Endothelial cell (in vitro differentiated cells): ENCODE measurements at regions not wholly inside any gene's neighbourhood (a gene's known extent, or its start where the extent isn't known, plus 50 kb on each side); places are given as distances from the start of the nearest gene placed in this dataset.

ENCODE experiments used
- DNase-seq: peaks from one replicate; pipeline ENCODE4 v3.0.0; 2021; ENCODE audit warnings: low spot score
- H3K27ac Mint-ChIP-seq: one replicate; pipeline ENCODE4 v1.8.0; 2021; ENCODE audit warnings: mixed read lengths, inconsistent platforms; ENCODE audit not compliant: unreplicated experiment
- H3K27me3 Mint-ChIP-seq: one replicate; pipeline ENCODE4 v1.8.0; 2021; ENCODE audit warnings: mild to moderate bottlenecking, moderate library complexity, mixed read lengths, inconsistent platforms; ENCODE audit not compliant: unreplicated experiment
- H3K36me3 Mint-ChIP-seq: one replicate; pipeline ENCODE4 v1.8.0; 2021; ENCODE audit warnings: mild to moderate bottlenecking, low read depth, mixed read lengths, inconsistent platforms; ENCODE audit not compliant: unreplicated experiment
- H3K4me1 Mint-ChIP-seq: one replicate; pipeline ENCODE4 v1.8.0; 2021; ENCODE audit warnings: mild to moderate bottlenecking, mixed read lengths, inconsistent platforms; ENCODE audit not compliant: unreplicated experiment
- H3K4me3 Mint-ChIP-seq: one replicate; pipeline ENCODE4 v1.8.0; 2021; ENCODE audit warnings: mild to moderate bottlenecking, mixed read lengths, inconsistent platforms; ENCODE audit not compliant: unreplicated experiment
- H3K9me3 Mint-ChIP-seq: one replicate; pipeline ENCODE4 v1.8.0; 2021; ENCODE audit warnings: mixed read lengths, inconsistent platforms; ENCODE audit not compliant: unreplicated experiment
- TF ChIP-seq, protein P1 (sequence below): fragments of 200-600 bp; sonication (generic); IDR thresholded peaks from one replicate; pipeline ENCODE4 v1.5.0; 2021; ENCODE audit warnings: antibody characterized with exemption; ENCODE audit not compliant: unreplicated experiment

DNA sequence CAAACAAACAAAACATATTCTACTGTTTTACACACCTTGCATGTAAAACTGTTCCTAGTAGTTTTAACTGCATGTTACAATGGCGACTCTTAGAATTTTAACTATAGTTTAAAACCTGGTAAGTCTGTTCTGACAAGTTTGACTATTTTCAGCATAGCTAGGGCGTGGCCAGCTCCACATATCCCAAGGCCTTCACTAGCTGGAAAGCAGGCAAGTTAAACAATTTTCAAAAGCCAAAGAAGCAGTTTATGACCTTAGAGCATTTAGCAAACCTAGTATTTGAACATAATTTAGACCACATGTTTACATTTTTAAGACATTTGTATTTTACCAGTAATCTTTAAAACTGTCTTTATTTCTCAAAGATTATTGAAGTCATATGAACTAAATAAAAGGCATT, 402.8 kb upstream of the SYT4 start:
- H3K36me3 Mint-ChIP-seq: no peaks in the 10 kb centered on the region
- no peaks in the 10 kb centered on the region for H3K27me3 Mint-ChIP-seq
- TF ChIP-seq, protein P1, sequence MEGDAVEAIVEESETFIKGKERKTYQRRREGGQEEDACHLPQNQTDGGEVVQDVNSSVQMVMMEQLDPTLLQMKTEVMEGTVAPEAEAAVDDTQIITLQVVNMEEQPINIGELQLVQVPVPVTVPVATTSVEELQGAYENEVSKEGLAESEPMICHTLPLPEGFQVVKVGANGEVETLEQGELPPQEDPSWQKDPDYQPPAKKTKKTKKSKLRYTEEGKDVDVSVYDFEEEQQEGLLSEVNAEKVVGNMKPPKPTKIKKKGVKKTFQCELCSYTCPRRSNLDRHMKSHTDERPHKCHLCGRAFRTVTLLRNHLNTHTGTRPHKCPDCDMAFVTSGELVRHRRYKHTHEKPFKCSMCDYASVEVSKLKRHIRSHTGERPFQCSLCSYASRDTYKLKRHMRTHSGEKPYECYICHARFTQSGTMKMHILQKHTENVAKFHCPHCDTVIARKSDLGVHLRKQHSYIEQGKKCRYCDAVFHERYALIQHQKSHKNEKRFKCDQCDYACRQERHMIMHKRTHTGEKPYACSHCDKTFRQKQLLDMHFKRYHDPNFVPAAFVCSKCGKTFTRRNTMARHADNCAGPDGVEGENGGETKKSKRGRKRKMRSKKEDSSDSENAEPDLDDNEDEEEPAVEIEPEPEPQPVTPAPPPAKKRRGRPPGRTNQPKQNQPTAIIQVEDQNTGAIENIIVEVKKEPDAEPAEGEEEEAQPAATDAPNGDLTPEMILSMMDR: no peak
- no peaks in the 10 kb centered on the region for H3K4me1 Mint-ChIP-seq
- DNase-seq: no peak
- H3K27ac Mint-ChIP-seq: no peak overlapping the region
- H3K4me3 Mint-ChIP-seq: no peak overlapping the region
- peaks cover 4% of the 10 kb centered on the region for H3K9me3 Mint-ChIP-seq

DNA sequence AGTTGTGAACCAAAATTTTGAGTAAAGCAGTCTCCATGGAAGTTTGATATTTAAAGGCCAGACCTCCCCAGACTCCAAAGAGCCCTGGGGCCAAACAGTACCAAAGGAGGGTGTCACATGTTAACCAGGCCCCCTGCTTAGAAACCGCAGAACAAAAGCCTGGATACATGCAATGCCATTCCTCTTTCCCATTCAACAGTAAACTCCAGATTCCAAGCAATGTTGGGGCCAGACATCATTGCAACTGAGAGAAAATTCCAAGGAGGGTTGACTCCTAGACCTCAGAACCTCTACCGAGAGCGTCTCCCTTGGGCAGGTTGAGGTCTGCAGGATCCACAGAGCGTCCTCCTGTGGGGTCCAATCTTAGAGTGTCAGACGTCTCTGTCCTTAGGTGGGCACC, 404.4 kb upstream of the SYT4 start:
- Mint-ChIP-seq H3K4me3 (no peak overlapping the region), H3K36me3 (no peaks in the 10 kb centered on the region), H3K27me3 (no peaks in the 10 kb centered on the region), H3K4me1 (no peaks in the 10 kb centered on the region), H3K9me3 (peaks cover 4% of the 10 kb centered on the region), H3K27ac (no peak overlapping the region)
- TF ChIP-seq, protein P1: no peak
- DNase-seq: no peak

DNA sequence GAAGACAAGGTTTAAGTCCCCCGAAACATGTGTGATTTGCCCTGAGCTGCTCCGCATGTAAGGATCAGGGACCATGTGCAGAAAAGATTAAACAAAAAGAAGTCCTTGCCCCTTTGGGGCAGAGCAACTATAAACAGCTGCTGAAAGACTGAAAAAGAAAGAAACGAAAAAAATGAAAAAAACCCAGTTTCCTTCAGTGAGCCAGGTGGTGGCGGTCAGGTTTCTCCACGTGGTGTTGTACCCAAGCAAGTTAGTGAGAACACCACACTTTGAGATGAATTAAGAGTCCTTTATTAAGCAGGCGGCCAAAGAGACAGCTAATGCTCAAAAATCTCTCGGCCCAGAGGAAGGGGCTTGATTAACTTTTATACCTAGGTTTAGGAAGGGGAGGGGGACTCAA, 404.9 kb upstream of the SYT4 start:
- no peak overlapping the region for H3K4me3 Mint-ChIP-seq
- no peak for DNase-seq

DNA sequence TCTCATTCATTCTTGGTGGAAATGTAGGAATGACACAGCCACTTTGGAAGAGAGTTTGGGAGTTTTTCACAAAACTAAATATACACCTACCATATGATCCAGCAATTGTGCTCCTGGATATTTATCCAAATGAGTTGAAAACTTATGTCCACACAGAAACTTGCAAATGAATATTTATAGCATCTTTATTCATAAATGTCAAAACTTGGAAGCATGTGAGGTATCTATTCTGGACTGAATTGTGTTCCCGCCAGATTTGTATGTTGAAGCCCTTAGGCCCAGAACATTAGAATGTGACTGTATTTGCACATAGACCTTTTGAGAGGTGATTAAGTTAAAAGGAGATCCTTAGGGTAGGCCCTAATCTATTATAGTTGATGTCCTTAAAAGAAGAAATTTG, 409.4 kb upstream of the SYT4 start:
- TF ChIP-seq, protein P1: no peak
- H3K4me1 Mint-ChIP-seq: no peaks in the 10 kb centered on the region
- H3K36me3 Mint-ChIP-seq: no peaks in the 10 kb centered on the region
- H3K4me3 Mint-ChIP-seq: no peak overlapping the region
- no peak for DNase-seq
- H3K27ac Mint-ChIP-seq: no peak overlapping the region
- no peaks in the 10 kb centered on the region for H3K9me3 Mint-ChIP-seq
- no peaks in the 10 kb centered on the region for H3K27me3 Mint-ChIP-seq

More for the DNA sequence above, 404.9 kb upstream of the SYT4 start:
- Mint-ChIP-seq H3K27ac (no peak overlapping the region), H3K27me3 (no peaks in the 10 kb centered on the region), H3K9me3 (peaks cover 3% of the 10 kb centered on the region), H3K36me3 (no peaks in the 10 kb centered on the region), H3K4me1 (no peaks in the 10 kb centered on the region)
- TF ChIP-seq, protein P1: no peak

DNA sequence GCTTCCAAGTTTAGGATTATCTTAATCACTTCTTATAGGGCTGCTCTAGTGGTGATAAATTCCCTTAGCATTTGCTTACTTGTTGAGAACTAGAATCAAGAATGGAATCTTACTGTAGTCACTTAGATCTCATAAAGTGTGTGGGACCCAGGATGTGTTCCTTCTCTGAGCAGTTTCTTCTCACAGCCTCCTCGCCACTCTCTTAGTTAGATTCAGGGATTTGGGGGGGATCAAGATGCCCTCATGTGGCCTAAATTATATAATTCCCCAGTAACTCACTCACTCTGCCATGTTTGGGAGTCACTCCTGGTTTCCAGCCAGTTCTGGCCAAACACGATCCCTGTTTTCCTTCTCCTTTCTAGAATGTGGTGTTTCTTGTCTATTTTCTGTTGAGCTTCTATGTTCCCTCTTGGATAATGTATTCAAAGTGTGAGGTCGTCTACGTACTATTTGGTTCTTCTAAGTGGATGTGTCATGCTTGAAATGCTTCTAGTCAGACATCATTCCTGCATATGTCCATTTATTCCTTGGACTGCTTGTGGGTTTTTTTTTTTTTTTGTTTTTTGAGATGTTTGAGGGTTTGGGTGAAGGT, 414.9 kb upstream of the SYT4 start:
- Mint-ChIP-seq H3K4me1 (no peaks in the 10 kb centered on the region), H3K4me3 (no peak overlapping the region), H3K27ac (no peak overlapping the region), H3K36me3 (no peaks in the 10 kb centered on the region), H3K9me3 (no peaks in the 10 kb centered on the region), H3K27me3 (no peaks in the 10 kb centered on the region)
- TF ChIP-seq, protein P1: no peak
- DNase-seq: no peak
